GM19397 (cell line): ENCODE measurements at regions not wholly inside any gene's neighbourhood (a gene's known extent, or its start where the extent isn't known, plus 50 kb on each side); places are given as distances from the start of the nearest gene placed in this dataset.
"Not testable (repeated sequence)": the region's sequence is repeated elsewhere in the genome, so short reads cannot be mapped to it uniquely, and the experiment has no call there.

Experiments used
- ATAC-seq: cut with Tn5 transposase; IDR thresholded peaks from one replicate; pipeline ENCODE4 v1.9.1; 2021; ENCODE audit warnings: mild to moderate bottlenecking, moderate library complexity; ENCODE audit not compliant: unreplicated experiment

- no peak for ATAC-seq
These were observed 174.3 kb downstream of the CPS1 start for GRCh38 chr2:210730672-210731071.

- not testable (repeated sequence) for ATAC-seq
These were observed 190.4 kb downstream of the CPS1 start for GRCh38 chr2:210746826-210747225.

- no peak for ATAC-seq
These were observed 196.1 kb downstream of the CPS1 start for GRCh38 chr2:210752532-210752931.

GRCh38 chr2:210753386-210753785 is 197.0 kb downstream of the CPS1 start:
- ATAC-seq = no peak

GRCh38 chr2:210756855-210757254 is 200.5 kb downstream of the CPS1 start:
- no peak for ATAC-seq

- no peak for ATAC-seq
These were observed 206.5 kb downstream of the CPS1 start for GRCh38 chr2:210762604-210763588.

- no peak for ATAC-seq
These were observed 212.0 kb downstream of the CPS1 start for GRCh38 chr2:210768329-210768910.

- no peak for ATAC-seq
These were observed 220.4 kb downstream of the CPS1 start for GRCh38 chr2:210776756-210777155.

GRCh38 chr2:210782222-210782621 is 225.8 kb downstream of the CPS1 start:
- ATAC-seq = no peak

- ATAC-seq = not testable (repeated sequence)
These were observed 231.4 kb downstream of the CPS1 start for GRCh38 chr2:210787831-210788230.

- no peak for ATAC-seq
These were observed 235.6 kb downstream of the CPS1 start for GRCh38 chr2:210792000-210792399.

GRCh38 chr2:210795506-210795905 is 239.1 kb downstream of the CPS1 start:
- no peak for ATAC-seq

GRCh38 chr2:210798180-210798579 is 241.8 kb downstream of the CPS1 start:
- ATAC-seq = no peak

- ATAC-seq = no peak
These were observed 258.0 kb downstream of the CPS1 start for GRCh38 chr2:210814251-210815025.

GRCh38 chr2:210816769-210817168 is 260.4 kb downstream of the CPS1 start:
- ATAC-seq = no peak

GRCh38 chr2:210818473-210818872 is 262.1 kb downstream of the CPS1 start:
- ATAC-seq = no peak

GRCh38 chr2:210833403-210833802 is 277.0 kb downstream of the CPS1 start:
- no peak for ATAC-seq

- ATAC-seq = no peak
These were observed 282.6 kb downstream of the CPS1 start for GRCh38 chr2:210839034-210839433.

- no peak for ATAC-seq
These were observed 283.1 kb downstream of the CPS1 start for GRCh38 chr2:210839450-210839849.

GRCh38 chr2:210842896-210843295 is 286.5 kb downstream of the CPS1 start:
- no peak for ATAC-seq

GRCh38 chr2:210844016-210844415 is 287.6 kb downstream of the CPS1 start:
- ATAC-seq = no peak
